Activated CD8-positive, alpha-beta memory T cell treated with anti-CD3 and anti-CD28 coated beads for 48 hours (primary cell): ENCODE measurements at regions not wholly inside any gene's neighbourhood (a gene's known extent, or its start where the extent isn't known, plus 50 kb on each side); places are given as distances from the start of the nearest gene placed in this dataset.

Experiments
- DNase-seq, 3 experiments: peaks; one replicate each; pipeline ENCODE4 v3.0.0-alpha.2; 2020; ENCODE audit warnings: low read depth in 2 of 3, low spot score in 2 of 3

- no peak for DNase-seq
Measured at GRCh38 chr14:104271391-104271790, 133.0 kb downstream of the KIF26A start.

DNA sequence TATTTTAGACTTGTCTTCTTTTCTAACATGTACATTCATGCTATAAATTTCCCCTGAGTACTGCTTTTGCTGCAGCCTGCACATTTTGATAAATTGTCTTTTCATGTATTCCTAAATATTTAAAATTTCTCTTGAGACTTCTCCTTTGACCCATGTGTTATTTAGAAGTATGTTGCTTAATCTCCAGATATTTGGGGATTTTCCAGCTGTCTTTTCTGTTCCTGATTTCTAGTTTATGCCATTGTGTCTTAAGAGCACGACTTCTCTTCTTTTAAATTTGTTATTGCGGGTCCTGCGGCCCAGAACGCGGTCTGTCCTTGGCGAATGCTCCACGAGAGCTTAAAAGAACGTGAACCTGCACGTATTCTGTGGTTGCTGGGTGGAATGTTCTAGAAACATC is 136.4 kb downstream of the KIF26A start:
- DNase-seq = no peak

GRCh38 chr14:104277416-104278213 is 139.2 kb downstream of the KIF26A start:
- no peak for DNase-seq

GRCh38 chr14:104278214-104278534 is 139.8 kb downstream of the KIF26A start:
- no peak for DNase-seq

GRCh38 chr14:104280085-104280901 is 141.9 kb downstream of the KIF26A start:
- no peak for DNase-seq

- no peak for DNase-seq
Measured at GRCh38 chr14:104280902-104281767, 142.7 kb downstream of the KIF26A start.

DNA sequence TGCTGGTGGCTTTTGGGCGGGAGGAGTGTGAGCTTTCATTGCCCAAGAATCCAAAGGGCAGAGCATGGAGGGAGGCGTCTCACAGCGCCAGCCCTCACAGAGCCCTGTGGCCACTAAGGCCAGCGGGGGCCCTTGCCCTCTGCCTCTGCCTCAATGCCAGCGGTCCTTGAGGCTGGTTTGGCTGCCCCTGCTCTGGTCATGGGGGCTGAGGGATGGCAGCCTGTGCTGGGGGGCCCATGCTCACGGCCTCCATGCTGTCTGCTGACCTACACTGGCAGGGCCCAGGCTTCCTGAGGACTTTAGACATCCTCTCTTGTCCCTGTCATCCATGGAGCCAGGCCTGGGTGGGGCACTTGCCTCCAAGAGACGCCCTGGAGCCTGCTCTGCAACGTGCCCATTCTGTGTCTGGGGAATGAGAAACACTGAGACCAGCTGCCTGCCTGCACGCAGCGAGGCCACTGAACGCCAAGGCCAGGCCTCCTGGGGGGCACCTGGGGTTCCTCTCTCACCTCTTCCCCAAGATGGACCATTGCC is 143.4 kb downstream of the KIF26A start:
- no peak for DNase-seq

GRCh38 chr14:104282332-104283196 is 144.2 kb downstream of the KIF26A start:
- DNase-seq = no peak

DNA sequence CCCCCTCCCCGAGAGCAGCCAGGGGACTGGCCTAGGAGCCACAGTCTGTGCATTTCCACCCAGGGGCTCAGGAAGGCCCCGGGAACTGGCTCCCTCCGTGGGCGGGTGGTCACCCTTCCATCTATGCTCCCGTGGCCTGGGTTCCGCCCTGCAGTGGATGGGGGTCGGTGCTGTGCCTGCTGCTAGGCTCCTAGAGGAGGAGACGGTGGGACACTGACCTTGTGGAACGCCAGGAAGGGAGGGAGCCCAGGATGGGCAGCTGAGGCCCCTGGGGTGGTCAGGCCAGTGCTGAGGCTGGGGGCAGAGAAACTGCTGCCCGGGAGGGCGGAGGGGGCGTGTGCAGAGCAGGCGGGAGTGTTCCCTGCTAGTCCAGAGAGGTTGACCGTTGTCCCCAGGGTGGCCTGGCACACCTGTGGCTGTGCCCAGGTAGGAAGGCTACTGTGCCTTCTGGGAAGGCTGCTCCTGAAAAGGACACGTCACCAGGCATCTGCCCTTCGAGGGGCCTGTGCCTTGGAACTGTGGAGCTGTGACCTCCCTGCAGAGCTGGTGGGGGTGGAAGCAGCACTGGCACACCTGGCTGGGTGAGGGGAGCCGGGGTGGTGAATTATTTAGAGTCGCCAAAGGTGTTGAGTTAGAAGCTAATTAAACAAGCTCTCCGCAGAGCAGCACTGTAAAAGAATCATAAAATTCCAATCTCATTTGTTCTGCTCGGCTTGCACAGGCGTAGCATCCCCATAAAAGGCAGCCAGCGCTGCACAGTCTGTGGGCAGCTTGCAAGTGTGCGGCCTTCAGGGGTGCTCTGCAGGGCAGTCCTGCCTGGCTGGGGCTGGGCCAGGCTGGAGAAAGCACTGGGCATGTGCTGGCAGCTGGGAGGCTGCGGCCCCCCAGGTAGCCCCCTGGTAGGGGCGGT is 145.1 kb downstream of the KIF26A start:
- no peak for DNase-seq

DNA sequence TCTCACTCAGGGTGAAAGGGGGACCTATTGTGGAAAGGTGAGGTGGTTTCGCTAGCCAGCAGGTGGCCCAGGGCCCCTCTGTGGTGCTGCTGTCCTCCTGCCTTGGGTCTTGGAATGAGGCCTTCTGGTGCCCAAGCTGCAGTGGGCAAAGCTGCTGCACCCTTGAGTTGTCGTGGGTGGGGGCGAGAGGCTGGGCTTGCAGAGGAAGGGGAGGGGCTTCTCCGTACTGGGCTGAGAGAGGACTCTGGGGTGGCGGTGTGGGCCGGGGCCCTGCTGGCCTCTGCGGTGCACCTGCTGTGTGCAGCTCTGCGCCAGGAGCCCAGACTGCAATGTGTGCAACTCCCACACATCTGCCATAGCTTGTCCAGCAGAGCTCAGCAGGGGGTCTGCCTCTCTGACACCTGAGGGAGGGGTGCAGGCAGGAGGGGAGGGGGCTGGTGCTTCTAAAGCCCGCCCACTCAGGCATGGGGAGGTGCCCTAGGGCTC is 145.8 kb downstream of the KIF26A start:
- no peak for DNase-seq

- no peak for DNase-seq
Measured at GRCh38 chr14:104284636-104285507, 146.5 kb downstream of the KIF26A start.

GRCh38 chr14:104285508-104285840 is 147.1 kb downstream of the KIF26A start:
- DNase-seq = no peak

- DNase-seq = no peak
Measured at GRCh38 chr14:104286086-104286485, 147.7 kb downstream of the KIF26A start.

GRCh38 chr14:104286496-104286895 is 148.1 kb downstream of the KIF26A start:
- DNase-seq = no peak

DNA sequence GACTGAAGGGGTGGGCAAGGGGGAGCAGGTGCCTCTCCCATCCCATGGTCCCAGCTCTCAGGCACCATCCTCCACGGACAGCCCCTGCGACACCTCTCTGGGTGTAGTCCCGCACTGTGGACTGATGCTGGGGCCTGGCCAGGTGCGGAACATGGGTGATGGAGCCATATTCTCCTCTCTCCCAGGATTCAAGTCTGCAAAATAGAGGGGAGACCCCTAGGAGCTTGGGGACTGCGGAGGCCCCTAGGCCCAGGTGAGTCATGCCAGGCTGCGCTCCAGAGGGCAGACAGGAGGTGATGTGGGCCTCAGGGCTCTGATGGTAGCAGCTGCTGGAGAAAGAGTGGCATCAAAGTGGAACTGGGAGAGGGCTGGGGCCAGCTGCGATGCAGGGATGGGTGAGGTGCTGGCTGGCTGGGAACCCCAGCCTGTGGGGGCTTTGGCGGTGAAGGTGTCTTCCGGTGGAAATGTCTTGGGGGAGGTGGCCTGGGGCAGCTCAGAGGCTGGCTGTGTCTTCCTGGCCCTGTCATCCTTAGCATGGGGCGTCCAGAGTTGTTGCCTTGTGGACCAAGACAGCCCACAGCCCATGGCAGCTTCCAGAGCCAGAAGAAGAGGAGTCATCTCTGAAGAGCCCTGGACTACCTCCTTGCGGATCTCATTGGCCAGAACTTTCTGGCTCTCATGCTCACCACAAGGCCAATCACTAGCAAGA is 149.1 kb downstream of the KIF26A start:
- DNase-seq = no peak

GRCh38 chr14:104288272-104288671 is 149.9 kb downstream of the KIF26A start:
- no peak for DNase-seq

DNA sequence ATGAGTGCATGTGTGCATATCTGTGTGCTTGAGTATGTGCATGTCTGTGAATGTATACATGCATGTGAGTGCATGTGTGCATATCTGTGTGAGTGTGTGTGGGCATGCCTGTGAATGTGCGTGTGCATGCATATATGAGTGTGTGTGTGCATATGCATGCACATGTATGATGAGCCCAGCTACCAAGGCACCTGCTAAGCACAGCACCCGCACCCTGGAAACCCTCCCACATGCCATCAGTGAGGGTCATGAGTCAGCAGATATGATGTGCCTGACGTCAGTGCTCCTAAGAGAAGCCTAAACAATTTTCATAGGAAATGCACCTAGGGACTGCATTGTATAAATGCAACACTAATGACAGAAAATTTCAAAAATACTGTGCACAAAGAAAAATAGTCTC is 151.1 kb downstream of the KIF26A start:
- no peak for DNase-seq
